OCI-LY7 (cell line): ENCODE measurements at regions not wholly inside any gene's neighbourhood (a gene's known extent, or its start where the extent isn't known, plus 50 kb on each side); places are given as distances from the start of the nearest gene placed in this dataset.

Source experiments
- BruUV-seq: library from RNA; stranded (reverse); fragments of 400-500 nt; replicated peaks from 2 replicates; lab custom pipeline; 2021; lab: Mats Ljungman, UMichigan
- CTCF ChIA-PET: fragments of 300-600 bp; sonication (Branson Sonifier 250); formaldehyde crosslinking; loops from one replicate; lab custom pipeline; 2022; ENCODE audit warnings: antibody characterized with exemption; ENCODE audit not compliant: unreplicated experiment; lab: Charles Lee
- POLR2A ChIA-PET: fragments of 300-600 bp; sonication (Branson Sonifier 250); formaldehyde crosslinking; loops from one replicate; lab custom pipeline; 2022; ENCODE audit warnings: antibody characterized with exemption; lab: Charles Lee
- DNase-seq: peaks from one replicate; pipeline ENCODE4 v3.0.0-alpha.2; 2015; ENCODE audit warnings: low spot score
- H2AFZ ChIP-seq: fragments of 200-600 bp; sonication (generic), shearing (Covaris generic); 2 replicates; pipeline ENCODE4 v1.6.1; 2014; ENCODE audit warnings: mild to moderate bottlenecking, antibody characterized with exemption, low read length, moderate library complexity
- H3K27ac ChIP-seq: fragments of 200-600 bp; sonication (generic); 2 replicates; pipeline ENCODE4 v1.5.1; 2014; ENCODE audit warnings: mixed run types, low read depth, mild to moderate bottlenecking, moderate library complexity, low read length, inconsistent platforms; ENCODE audit not compliant: poor library complexity, severe bottlenecking
- H3K36me3 ChIP-seq: fragments of 200-600 bp; sonication (generic); 2 replicates; pipeline ENCODE4 v1.6.1; 2014; ENCODE audit warnings: mild to moderate bottlenecking, antibody characterized with exemption, low read length, moderate library complexity, mixed read lengths; ENCODE audit not compliant: insufficient read depth
- H3K4me1 ChIP-seq: fragments of 200-600 bp; sonication (generic); 2 replicates; pipeline ENCODE4 v1.5.1; 2014; ENCODE audit warnings: mild to moderate bottlenecking, low read length; ENCODE audit not compliant: insufficient read depth, poor library complexity, severe bottlenecking
- H3K4me2 ChIP-seq: fragments of 200-600 bp; sonication (generic); 2 replicates; pipeline ENCODE4 v1.6.1; 2014; ENCODE audit warnings: mild to moderate bottlenecking, low read length
- H3K4me3 ChIP-seq: fragments of 200-600 bp; sonication (generic); 2 replicates; pipeline ENCODE4 v1.5.1; 2014; ENCODE audit warnings: mild to moderate bottlenecking, low read depth, low read length; ENCODE audit not compliant: poor library complexity, severe bottlenecking
- H3K79me2 ChIP-seq: fragments of 200-600 bp; sonication (generic); 2 replicates; pipeline ENCODE4 v1.6.1; 2016; ENCODE audit warnings: low read depth, mild to moderate bottlenecking, low read length, moderate library complexity, mixed read lengths; ENCODE audit not compliant: insufficient read depth
- H3K9me2 ChIP-seq: fragments of 200-600 bp; sonication (generic); 2 replicates; pipeline ENCODE4 v1.6.1; 2016; ENCODE audit warnings: mild to moderate bottlenecking, low read length, mixed read lengths; ENCODE audit not compliant: insufficient read depth
- H3K9me3 ChIP-seq: fragments of 200-600 bp; sonication (generic); 2 replicates; pipeline ENCODE4 v1.6.1; 2014; ENCODE audit warnings: mild to moderate bottlenecking, mixed run types, low read length, mixed read lengths
- H4K20me1 ChIP-seq: fragments of 200-600 bp; sonication (generic); 2 replicates; pipeline ENCODE4 v1.6.1; 2014; ENCODE audit warnings: mild to moderate bottlenecking, antibody characterized with exemption, low read length, moderate library complexity, mixed read lengths; ENCODE audit not compliant: insufficient read depth
- EZH2phosphoT487 ChIP-seq: fragments of 200-600 bp; sonication (generic); IDR thresholded peaks from 2 replicates; pipeline ENCODE4 v1.6.1; 2018; ENCODE audit warnings: low read depth, borderline replicate concordance, mild to moderate bottlenecking, mixed run types, antibody characterized with exemption, low read length, moderate library complexity, mixed read lengths
- intact Hi-C: fragments of 100-400 bp; cut with micrococcal nuclease; formaldehyde crosslinking; loops from one replicate; pipeline ENCODE4 v1.10.0; 2022; ENCODE audit not compliant: unreplicated experiment
- TF ChIP-seq, protein P1 (sequence below): fragments of 200-600 bp; sonication (generic); conservative IDR thresholded peaks from 2 replicates; pipeline ENCODE4 v1.5.1; 2014; ENCODE audit warnings: mild to moderate bottlenecking, antibody characterized with exemption, low read length, moderate library complexity, mixed read lengths

DNA sequence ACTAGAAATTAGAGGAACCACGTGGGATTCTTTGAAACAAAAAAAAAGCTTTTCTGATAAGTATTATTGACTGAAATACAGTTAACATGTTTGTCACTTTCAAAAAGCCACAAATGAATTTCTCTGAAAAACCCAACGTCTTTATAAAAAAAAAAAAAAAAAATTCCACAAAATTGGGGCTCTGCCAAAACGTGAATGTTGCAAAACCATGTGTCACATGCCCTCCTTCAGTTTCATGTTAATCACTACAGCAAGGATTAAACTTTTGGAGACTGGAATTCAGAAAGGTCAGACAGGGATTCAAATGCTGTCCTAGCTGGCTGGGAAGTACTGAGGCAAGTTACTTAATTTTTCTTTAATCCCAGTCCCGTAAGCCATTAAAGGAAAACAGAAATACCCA lies 278.0 kb upstream of the KLF14 start:
- intact Hi-C loops: no loop called here
- H3K9me3 ChIP-seq: no peaks in the 10 kb centered on the region
- no peaks in the 10 kb centered on the region for H3K9me2 ChIP-seq
- ChIA-PET POLR2A (interaction anchor here (0.7 kb wide), 3 partner anchors 23 to 509 kb away, joined by 5 to 6 read pairs (median 5); no protein-coding TSS in a partner anchor), CTCF (interaction anchor here (1.5 kb wide), 1 partner anchor 17 kb away, joined by 3 read pairs; no protein-coding TSS in a partner anchor)
- no peak for DNase-seq
- no peaks in the 10 kb centered on the region for H3K36me3 ChIP-seq
- peaks cover 5% of the 10 kb centered on the region; the same call in 1 of the 2 replicates for H3K79me2 ChIP-seq
- H4K20me1 ChIP-seq: peaks cover 4% of the 10 kb centered on the region; the same call in 1 of the 2 replicates
- TF ChIP-seq EZH2phosphoT487: no peak
- TF ChIP-seq, protein P1, sequence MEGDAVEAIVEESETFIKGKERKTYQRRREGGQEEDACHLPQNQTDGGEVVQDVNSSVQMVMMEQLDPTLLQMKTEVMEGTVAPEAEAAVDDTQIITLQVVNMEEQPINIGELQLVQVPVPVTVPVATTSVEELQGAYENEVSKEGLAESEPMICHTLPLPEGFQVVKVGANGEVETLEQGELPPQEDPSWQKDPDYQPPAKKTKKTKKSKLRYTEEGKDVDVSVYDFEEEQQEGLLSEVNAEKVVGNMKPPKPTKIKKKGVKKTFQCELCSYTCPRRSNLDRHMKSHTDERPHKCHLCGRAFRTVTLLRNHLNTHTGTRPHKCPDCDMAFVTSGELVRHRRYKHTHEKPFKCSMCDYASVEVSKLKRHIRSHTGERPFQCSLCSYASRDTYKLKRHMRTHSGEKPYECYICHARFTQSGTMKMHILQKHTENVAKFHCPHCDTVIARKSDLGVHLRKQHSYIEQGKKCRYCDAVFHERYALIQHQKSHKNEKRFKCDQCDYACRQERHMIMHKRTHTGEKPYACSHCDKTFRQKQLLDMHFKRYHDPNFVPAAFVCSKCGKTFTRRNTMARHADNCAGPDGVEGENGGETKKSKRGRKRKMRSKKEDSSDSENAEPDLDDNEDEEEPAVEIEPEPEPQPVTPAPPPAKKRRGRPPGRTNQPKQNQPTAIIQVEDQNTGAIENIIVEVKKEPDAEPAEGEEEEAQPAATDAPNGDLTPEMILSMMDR: no peak
- no peak overlapping the region for H3K4me3 ChIP-seq
- no TSS peak for BruUV-seq
- no peak overlapping the region for H3K27ac ChIP-seq
- H2AFZ ChIP-seq: no peak overlapping the region
- peaks cover 31% of the 10 kb centered on the region for H3K4me1 ChIP-seq
- peak overlapping the region; percentile 16; the same call in 1 of the 2 replicates for H3K4me2 ChIP-seq

DNA sequence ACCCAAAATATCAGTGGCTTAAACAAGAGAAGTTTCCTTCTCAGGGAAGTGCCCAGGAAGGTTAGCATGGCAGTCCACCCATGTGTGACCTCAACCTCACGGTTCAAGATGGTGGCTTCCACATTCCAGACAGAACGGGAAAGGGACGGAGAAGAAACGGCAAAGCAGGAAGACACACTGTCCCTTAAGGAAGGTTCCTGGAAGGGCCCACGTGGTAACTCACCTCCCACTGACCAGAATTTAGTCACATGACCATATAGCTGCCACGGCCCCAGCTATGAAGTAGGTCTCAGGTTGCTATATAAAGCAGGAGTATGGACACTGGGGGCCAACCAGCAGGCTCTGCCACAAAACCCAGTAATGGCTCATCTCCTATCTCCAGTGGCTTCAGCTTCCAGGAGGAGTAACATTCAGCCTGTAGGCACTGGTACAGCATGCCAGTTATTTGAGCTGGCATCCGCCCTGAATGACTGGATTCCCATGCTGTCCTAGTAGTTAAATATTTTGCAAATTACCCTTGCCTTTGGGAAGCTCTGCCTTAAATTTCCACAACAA lies 278.5 kb upstream of the KLF14 start:
- BruUV-seq: no TSS peak
- CTCF ChIA-PET: interaction anchor here (1.5 kb wide), 1 partner anchor 17 kb away, joined by 3 read pairs; no protein-coding TSS in a partner anchor
- Histone ChIP-seq H3K9me2 (no peaks in the 10 kb centered on the region), H3K79me2 (peaks cover 5% of the 10 kb centered on the region; the same call in 1 of the 2 replicates), H3K4me1 (peaks cover 26% of the 10 kb centered on the region), H3K4me2 (peak overlapping the region; percentile 16; the same call in 1 of the 2 replicates), H4K20me1 (peaks cover 4% of the 10 kb centered on the region; the same call in 1 of the 2 replicates), H2AFZ (no peak overlapping the region), H3K27ac (no peak overlapping the region), H3K9me3 (no peaks in the 10 kb centered on the region), H3K36me3 (no peaks in the 10 kb centered on the region), H3K4me3 (no peak overlapping the region)
- intact Hi-C loops: no loop called here
- POLR2A ChIA-PET: interaction anchor here (0.7 kb wide), 1 partner anchor 508 kb away, joined by 5 read pairs; no protein-coding TSS in a partner anchor
- TF ChIP-seq, protein P1: no peak
- no peak for TF ChIP-seq EZH2phosphoT487
- DNase-seq: no peak

DNA sequence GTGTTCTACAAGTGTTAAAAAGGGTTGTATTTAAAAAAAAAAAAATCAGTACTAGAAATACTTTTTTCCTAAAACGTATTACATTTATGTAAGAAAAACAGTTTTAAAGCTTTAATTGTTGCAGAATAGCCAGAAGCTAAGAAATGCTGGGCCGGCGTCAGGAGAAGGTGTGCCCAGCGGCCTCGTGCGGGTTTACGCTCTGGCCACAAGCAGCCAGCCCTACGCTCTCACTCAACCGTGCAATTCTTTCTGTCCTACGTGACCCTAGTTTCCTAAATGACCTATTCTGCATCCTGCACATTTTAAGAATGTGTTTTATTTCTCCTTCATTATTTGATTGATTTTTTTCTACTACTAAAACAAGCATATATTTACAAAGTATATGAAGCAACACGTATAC lies 279.7 kb upstream of the KLF14 start:
- intact Hi-C loops: no loop called here
- Histone ChIP-seq H3K4me1 (peaks cover 20% of the 10 kb centered on the region), H3K4me2 (peak overlapping the region; percentile 19; the same call in 1 of the 2 replicates)

More for the DNA sequence above, 279.7 kb upstream of the KLF14 start:
- Histone ChIP-seq H3K27ac (no peak overlapping the region), H3K4me3 (no peak overlapping the region), H4K20me1 (peaks cover 4% of the 10 kb centered on the region; the same call in 1 of the 2 replicates), H3K9me3 (no peaks in the 10 kb centered on the region), H3K9me2 (no peaks in the 10 kb centered on the region), H3K79me2 (no peaks in the 10 kb centered on the region; the same call in 1 of the 2 replicates), H2AFZ (no peak overlapping the region), H3K36me3 (no peaks in the 10 kb centered on the region)
- DNase-seq: no peak
- ChIA-PET CTCF (interaction anchor here (0.9 kb wide), 1 partner anchor 100 kb away, joined by 3 read pairs; no protein-coding TSS in a partner anchor), POLR2A (interaction anchor here (0.6 kb wide), 1 partner anchor 44 kb away, joined by 3 read pairs; no protein-coding TSS in a partner anchor)
- no TSS peak for BruUV-seq
- TF ChIP-seq, protein P1: no peak
- no peak for TF ChIP-seq EZH2phosphoT487
